GM12892 (cell line): ENCODE measurements at regions not wholly inside any gene's neighbourhood (a gene's known extent, or its start where the extent isn't known, plus 50 kb on each side); places are given as distances from the start of the nearest gene placed in this dataset.

ENCODE experiments used
- POLR2A ChIP-seq: IDR thresholded peaks from 2 replicates; pipeline ENCODE4 v1.6.1; 2011; ENCODE audit warnings: low read depth, low read length, control low read depth
- POLR2AphosphoS5 ChIP-seq: IDR thresholded peaks from 2 replicates; pipeline ENCODE4 v1.6.1; 2011; ENCODE audit warnings: low read depth, low read length, control low read depth
- TAF1 ChIP-seq: IDR thresholded peaks from 2 replicates; pipeline ENCODE4 v1.6.1; 2011; ENCODE audit warnings: low read depth, mild to moderate bottlenecking, control low read depth, low read length, borderline replicate concordance

DNA sequence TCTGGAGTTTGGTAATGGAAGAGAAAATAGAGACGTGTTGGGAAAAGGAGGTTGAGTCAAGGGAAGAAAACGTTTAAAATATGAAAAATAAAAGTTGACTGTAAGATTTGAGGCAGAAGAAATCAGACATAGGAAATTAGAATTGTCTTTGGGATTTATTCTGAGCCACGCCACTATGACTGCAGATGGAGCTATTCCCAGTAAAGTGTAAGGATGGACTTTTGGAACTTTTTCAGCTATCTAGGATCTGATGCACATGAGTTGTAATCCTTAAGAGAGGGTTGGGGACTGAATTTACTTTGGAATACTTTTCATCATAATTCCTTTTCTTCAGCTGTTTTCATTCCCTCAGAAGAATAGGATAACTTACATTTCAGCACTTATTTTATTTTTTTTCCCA lies 336.7 kb downstream of the FAM170A start:
- TF ChIP-seq POLR2A (no peak), TAF1 (no peak), POLR2AphosphoS5 (no peak)
